ENCODE measurements at regions not wholly inside any gene's neighbourhood (a gene's known extent, or its start where the extent isn't known, plus 50 kb on each side); places are given as distances from the start of the nearest gene placed in this dataset.
"Not testable (repeated sequence)": the region's sequence is repeated elsewhere in the genome, so short reads cannot be mapped to it uniquely, and the experiment has no call there.

GRCh38 chr17:83203073-83203471 is 123.7 kb downstream of the METRNL start:
- Mint-ChIP-seq H3K36me3 (no peaks in the 10 kb centered on the region), H3K27me3 (no peaks in the 10 kb centered on the region), H3K9me3 (no peaks in the 10 kb centered on the region), H3K4me1 (peaks cover 5 to 40% (median 15%) of the 10 kb centered on the region in 4 donors), H3K27ac (peak overlapping the region in 1 of 3 donors; percentile 8), H3K4me3 (peak overlapping the region in 1 of 4 donors; percentile 9)
- Histone ChIP-seq H3K4me3 (ENCODE audit: low read depth, low read length) (no peak overlapping the region), H3K9me3 (ENCODE audit: control insufficient read depth in 2 of 2, low read length in 2 of 2) (no peaks in the 10 kb centered on the region), H3K4me1 (ENCODE audit: control insufficient read depth, insufficient read depth, low read length, poor library complexity, severe bottlenecking) (peaks cover 27% of the 10 kb centered on the region), H3K27ac (ENCODE audit: insufficient read depth, low read length, poor library complexity, severe bottlenecking) (no peak overlapping the region), H3K27me3 (ENCODE audit: control insufficient read depth, insufficient read depth, low read length) (no peaks in the 10 kb centered on the region), H3K36me3 (ENCODE audit: control insufficient read depth, insufficient read depth, low read length) (no peaks in the 10 kb centered on the region)
- no peak for DNase-seq
- ATAC-seq (ENCODE audit: low read depth in 2 of 2): no peak

- no peaks in the 10 kb centered on the region for H3K36me3 Mint-ChIP-seq
- peak overlapping the region in 2 of 3 donors; percentile 24 to 66 for H3K27ac Mint-ChIP-seq
- no peaks in the 10 kb centered on the region for H3K9me3 ChIP-seq (ENCODE audit: control insufficient read depth in 2 of 2, low read length in 2 of 2)
- peaks cover 5 to 35% (median 15%) of the 10 kb centered on the region in 4 donors for H3K4me1 Mint-ChIP-seq
- H3K27me3 Mint-ChIP-seq: no peaks in the 10 kb centered on the region
- no peak for ATAC-seq (ENCODE audit: low read depth in 2 of 2)
- H3K27ac ChIP-seq (ENCODE audit: insufficient read depth, low read length, poor library complexity, severe bottlenecking): no peak overlapping the region
- H3K9me3 Mint-ChIP-seq: no peaks in the 10 kb centered on the region
- H3K27me3 ChIP-seq (ENCODE audit: control insufficient read depth, insufficient read depth, low read length): no peaks in the 10 kb centered on the region
- no peak for DNase-seq
- peaks cover 23% of the 10 kb centered on the region for H3K4me1 ChIP-seq (ENCODE audit: control insufficient read depth, insufficient read depth, low read length, poor library complexity, severe bottlenecking)
- H3K36me3 ChIP-seq (ENCODE audit: control insufficient read depth, insufficient read depth, low read length): no peaks in the 10 kb centered on the region
- no peak overlapping the region for H3K4me3 ChIP-seq (ENCODE audit: low read depth, low read length)
- H3K4me3 Mint-ChIP-seq: peak overlapping the region in 1 of 4 donors; percentile 9
Measured at GRCh38 chr17:83203472-83204221, 124.2 kb downstream of the METRNL start.

DNA sequence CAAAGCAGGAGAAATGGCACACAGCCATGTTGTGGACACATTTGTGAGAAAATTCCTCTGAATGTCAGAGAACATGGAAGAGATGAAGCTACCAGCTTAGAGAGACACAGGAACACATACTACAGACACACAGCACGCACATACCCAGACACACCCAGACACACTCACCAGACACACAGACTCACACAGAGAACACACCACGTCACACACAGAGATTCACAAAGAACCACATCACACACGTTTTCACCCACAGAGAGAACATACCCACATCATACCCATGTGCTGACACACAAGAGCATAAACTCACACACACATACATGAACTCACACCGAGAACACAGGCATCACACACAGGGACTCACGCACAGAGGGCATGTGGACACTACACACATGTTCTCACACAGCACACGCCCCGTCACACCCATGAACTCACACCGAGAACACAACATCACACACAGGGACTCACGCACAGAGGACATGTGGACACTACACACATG is 124.9 kb downstream of the METRNL start:
- Histone ChIP-seq H3K9me3 (ENCODE audit: control insufficient read depth in 2 of 2, low read length in 2 of 2) (no peaks in the 10 kb centered on the region), H3K27me3 (ENCODE audit: control insufficient read depth, insufficient read depth, low read length) (no peaks in the 10 kb centered on the region), H3K4me1 (ENCODE audit: control insufficient read depth, insufficient read depth, low read length, poor library complexity, severe bottlenecking) (peaks cover 16% of the 10 kb centered on the region), H3K4me3 (ENCODE audit: low read depth, low read length) (no peak overlapping the region), H3K36me3 (ENCODE audit: control insufficient read depth, insufficient read depth, low read length) (no peaks in the 10 kb centered on the region), H3K27ac (ENCODE audit: insufficient read depth, low read length, poor library complexity, severe bottlenecking) (no peak overlapping the region)
- H3K4me1 Mint-ChIP-seq: peaks cover 5 to 28% (median 14%) of the 10 kb centered on the region in 4 donors
- H3K27ac Mint-ChIP-seq: peak overlapping the region; percentile 20 to 66 (median 24)
- H3K27me3 Mint-ChIP-seq: no peaks in the 10 kb centered on the region
- no peak overlapping the region for H3K4me3 Mint-ChIP-seq
- H3K36me3 Mint-ChIP-seq: no peaks in the 10 kb centered on the region
- no peak for DNase-seq
- ATAC-seq (ENCODE audit: low read depth in 2 of 2): no peak
- no peaks in the 10 kb centered on the region for H3K9me3 Mint-ChIP-seq

DNA sequence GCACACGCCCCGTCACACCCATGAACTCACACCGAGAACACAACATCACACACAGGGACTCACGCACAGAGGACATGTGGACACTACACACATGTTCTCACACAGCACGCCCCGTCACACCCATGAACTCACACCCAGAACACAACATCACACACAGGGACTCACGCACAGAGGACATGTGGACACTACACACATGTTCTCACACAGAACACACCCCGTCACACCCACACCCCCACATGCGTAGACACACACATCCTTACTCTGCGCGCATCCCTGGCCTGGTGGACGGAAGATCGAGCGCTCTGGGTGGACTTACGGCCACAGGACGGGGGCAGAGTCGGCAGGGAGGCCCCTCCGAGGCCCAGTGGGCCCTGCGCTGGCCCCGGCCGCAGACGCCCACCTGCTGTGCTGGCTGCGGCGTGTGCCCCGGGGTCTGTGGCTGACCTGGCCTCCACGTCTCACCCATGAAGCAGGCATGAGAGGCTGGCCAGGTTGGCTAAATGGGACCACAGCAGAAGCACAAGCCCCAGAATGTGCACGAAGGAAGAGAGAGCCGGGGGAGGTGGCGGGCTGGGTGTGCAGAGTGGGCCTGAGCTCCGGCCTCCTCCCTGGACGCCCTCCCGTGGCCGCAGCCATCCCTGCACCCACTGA is 125.5 kb downstream of the METRNL start:
- H3K4me3 Mint-ChIP-seq; H3K27me3 Mint-ChIP-seq; H3K27me3 ChIP-seq (ENCODE audit: control insufficient read depth, insufficient read depth, low read length); H3K36me3 ChIP-seq (ENCODE audit: control insufficient read depth, insufficient read depth, low read length); ATAC-seq (ENCODE audit: low read depth in 2 of 2); H3K27ac ChIP-seq (ENCODE audit: insufficient read depth, low read length, poor library complexity, severe bottlenecking); H3K4me3 ChIP-seq (ENCODE audit: low read depth, low read length); H3K9me3 ChIP-seq (ENCODE audit: control insufficient read depth in 2 of 2, low read length in 2 of 2); DNase-seq; H3K9me3 Mint-ChIP-seq; H3K27ac Mint-ChIP-seq; H3K36me3 Mint-ChIP-seq: not testable (repeated sequence)
- H3K4me1 ChIP-seq (ENCODE audit: control insufficient read depth, insufficient read depth, low read length, poor library complexity, severe bottlenecking): peaks cover 11% of the 10 kb centered on the region
- H3K4me1 Mint-ChIP-seq: peaks cover 0 to 22% (median 8%) of the 10 kb centered on the region in 4 donors

DNA sequence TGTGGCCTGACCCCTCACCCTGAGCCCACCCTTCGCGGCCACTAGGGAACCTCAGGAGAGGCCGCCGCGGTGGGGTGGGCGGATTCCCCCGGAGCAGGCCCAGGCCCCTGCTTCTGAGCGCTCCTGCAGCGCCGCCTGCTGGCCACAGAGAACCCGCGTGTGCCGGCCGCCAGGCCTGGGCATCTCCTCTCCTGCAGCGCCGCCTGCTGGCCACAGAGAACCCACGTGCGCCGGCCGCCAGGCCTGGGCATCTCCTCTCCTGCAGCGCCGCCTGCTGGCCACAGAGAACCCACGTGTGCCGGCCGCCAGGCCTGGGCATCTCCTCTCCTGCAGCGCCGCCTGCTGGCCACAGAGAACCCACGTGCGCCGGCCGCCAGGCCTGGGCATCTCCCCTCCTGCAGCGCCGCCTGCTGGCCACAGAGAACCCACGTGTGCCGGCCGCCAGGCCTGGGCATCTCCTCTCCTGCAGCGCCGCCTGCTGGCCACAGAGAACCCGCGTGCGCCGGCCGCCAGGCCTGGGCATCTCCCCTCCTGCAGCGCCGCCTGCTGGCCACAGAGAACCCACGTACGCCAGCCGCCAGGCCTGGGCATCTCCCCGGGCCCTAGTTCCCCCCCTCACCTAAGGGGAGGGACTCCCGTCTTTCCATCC is 126.1 kb downstream of the METRNL start:
- H3K27ac ChIP-seq (ENCODE audit: insufficient read depth, low read length, poor library complexity, severe bottlenecking); ATAC-seq (ENCODE audit: low read depth in 2 of 2); H3K27me3 ChIP-seq (ENCODE audit: control insufficient read depth, insufficient read depth, low read length); H3K4me1 ChIP-seq (ENCODE audit: control insufficient read depth, insufficient read depth, low read length, poor library complexity, severe bottlenecking); H3K27me3 Mint-ChIP-seq; H3K4me3 ChIP-seq (ENCODE audit: low read depth, low read length); H3K36me3 ChIP-seq (ENCODE audit: control insufficient read depth, insufficient read depth, low read length); H3K36me3 Mint-ChIP-seq; H3K9me3 Mint-ChIP-seq; H3K9me3 ChIP-seq (ENCODE audit: control insufficient read depth in 2 of 2, low read length in 2 of 2): not testable (repeated sequence)
- Mint-ChIP-seq H3K4me3 (peak overlapping the region in 1 of 4 donors; percentile 10), H3K4me1 (peaks cover 0 to 16% (median 5%) of the 10 kb centered on the region in 4 donors), H3K27ac (peak overlapping the region in 1 of 3 donors; percentile 31)
- peak; percentile 39 to 72 (median 57) for DNase-seq

DNA sequence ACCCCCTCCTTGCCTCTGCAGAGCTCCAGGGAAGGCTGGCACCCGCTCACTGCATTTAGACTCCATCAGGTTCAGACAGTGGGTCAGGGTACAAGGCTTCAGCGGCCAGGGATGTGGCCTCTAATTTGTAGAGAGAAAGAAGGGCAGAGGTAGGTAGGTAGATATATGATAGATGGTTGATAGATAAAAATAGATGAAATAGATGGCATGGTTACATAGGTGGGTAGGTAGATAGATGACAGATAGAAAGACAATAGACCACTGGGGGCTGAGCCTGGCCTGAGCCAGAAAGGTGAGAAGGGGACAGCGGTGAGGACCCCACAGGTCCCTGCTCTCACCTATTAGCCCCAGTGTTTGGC is 126.6 kb downstream of the METRNL start:
- not testable (repeated sequence) for H3K4me1 ChIP-seq (ENCODE audit: control insufficient read depth, insufficient read depth, low read length, poor library complexity, severe bottlenecking)
- Mint-ChIP-seq H3K27ac (peak overlapping the region in 1 of 3 donors; percentile 31), H3K4me1 (peaks cover 0 to 11% (median 3%) of the 10 kb centered on the region in 4 donors)

DNA sequence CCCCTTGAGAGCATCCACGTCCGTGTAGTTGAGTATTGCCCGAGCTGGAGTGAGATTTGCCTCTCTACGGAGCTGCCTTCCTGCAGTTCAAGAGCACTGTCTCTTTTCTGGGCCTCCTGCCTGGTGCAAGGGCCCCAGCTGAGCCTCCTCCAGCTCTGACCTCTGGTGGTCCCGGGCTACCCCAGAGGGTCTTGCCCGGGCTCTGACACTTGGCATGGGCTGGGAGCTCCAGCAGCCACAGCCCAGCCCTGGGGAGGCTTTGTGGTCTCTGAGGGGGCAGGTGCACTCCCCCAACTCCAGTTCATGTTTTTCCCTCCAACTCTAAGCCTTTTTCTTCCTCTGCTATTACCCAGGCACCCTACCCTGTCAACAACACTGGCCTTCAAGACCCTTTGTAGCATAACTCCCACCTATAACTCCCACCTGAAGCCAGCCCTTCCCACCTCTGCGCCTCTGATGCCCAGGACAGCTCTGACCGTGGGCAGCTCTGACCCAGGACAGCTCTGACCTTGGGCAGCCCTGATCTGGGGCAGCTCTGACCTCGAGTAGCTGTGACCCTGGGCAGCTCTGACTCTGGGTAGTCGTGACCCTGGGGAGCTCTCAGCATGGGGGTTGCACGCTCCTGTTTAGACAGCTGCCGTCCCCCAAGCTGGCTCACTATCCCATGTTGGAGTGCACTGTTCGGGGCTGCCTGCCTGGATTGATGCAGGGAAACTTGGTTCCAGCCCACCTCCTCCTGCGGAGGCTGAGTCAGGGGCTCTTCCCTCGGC is 127.6 kb downstream of the METRNL start:
- H3K27ac Mint-ChIP-seq: peak overlapping the region in 1 of 3 donors; percentile 52
- not testable (repeated sequence) for H3K4me3 ChIP-seq (ENCODE audit: low read depth, low read length); H3K4me1 Mint-ChIP-seq; H3K9me3 ChIP-seq (ENCODE audit: control insufficient read depth in 2 of 2, low read length in 2 of 2); H3K4me1 ChIP-seq (ENCODE audit: control insufficient read depth, insufficient read depth, low read length, poor library complexity, severe bottlenecking); H3K4me3 Mint-ChIP-seq; H3K36me3 Mint-ChIP-seq; H3K27me3 ChIP-seq (ENCODE audit: control insufficient read depth, insufficient read depth, low read length); ATAC-seq (ENCODE audit: low read depth in 2 of 2); H3K27ac ChIP-seq (ENCODE audit: insufficient read depth, low read length, poor library complexity, severe bottlenecking); DNase-seq; H3K9me3 Mint-ChIP-seq; H3K36me3 ChIP-seq (ENCODE audit: control insufficient read depth, insufficient read depth, low read length); H3K27me3 Mint-ChIP-seq

More for the DNA sequence above, 126.6 kb downstream of the METRNL start:
- not testable (repeated sequence) for H3K27me3 ChIP-seq (ENCODE audit: control insufficient read depth, insufficient read depth, low read length); H3K27ac ChIP-seq (ENCODE audit: insufficient read depth, low read length, poor library complexity, severe bottlenecking); H3K36me3 ChIP-seq (ENCODE audit: control insufficient read depth, insufficient read depth, low read length); ATAC-seq (ENCODE audit: low read depth in 2 of 2); H3K36me3 Mint-ChIP-seq; H3K9me3 ChIP-seq (ENCODE audit: control insufficient read depth in 2 of 2, low read length in 2 of 2); DNase-seq; H3K4me3 ChIP-seq (ENCODE audit: low read depth, low read length); H3K9me3 Mint-ChIP-seq; H3K27me3 Mint-ChIP-seq
- peak overlapping the region in 2 of 4 donors; percentile 10 to 11 for H3K4me3 Mint-ChIP-seq
